SK-N-SH treated with all-trans-retinoic acid at 6 μM for 48 hours (cell line): ENCODE measurements at regions not wholly inside any gene's neighbourhood (a gene's known extent, or its start where the extent isn't known, plus 50 kb on each side); places are given as distances from the start of the nearest gene placed in this dataset.

Experiments used
- ATAC-seq: fragments of 200-7000 bp; cut with Tn5 transposase; 3 replicates; pipeline ENCODE4 v1.9.1; 2020; ENCODE audit warnings: mild to moderate bottlenecking, moderate library complexity
- ARNTL ChIP-seq: fragments of 450-650 bp; formaldehyde crosslinking; IDR thresholded peaks from 2 replicates; pipeline ENCODE4 v1.5.0; 2020; ENCODE audit warnings: low read depth, mild to moderate bottlenecking, moderate library complexity, borderline replicate concordance
- BACH2 ChIP-seq: fragments of 250-450 bp; sonication (Bioruptor Pico); IDR thresholded peaks from 2 replicates; pipeline ENCODE4 v1.9.0; 2021; ENCODE audit warnings: mild to moderate bottlenecking, borderline replicate concordance
- CSDC2 ChIP-seq: fragments of 250-450 bp; sonication (Bioruptor Pico); IDR thresholded peaks from 2 replicates; pipeline ENCODE4 v1.5.0; 2020; ENCODE audit warnings: mild to moderate bottlenecking, moderate library complexity
- ESRRG ChIP-seq: fragments of 250-450 bp; sonication (Bioruptor Pico); IDR thresholded peaks from 2 replicates; pipeline ENCODE4 v1.6.1; 2021; ENCODE audit warnings: mild to moderate bottlenecking
- GLIS3 ChIP-seq: fragments of 250-450 bp; sonication (Bioruptor Pico); IDR thresholded peaks from 2 replicates; pipeline ENCODE4 v1.5.0; 2020; ENCODE audit warnings: mild to moderate bottlenecking, moderate library complexity
- ISL1 ChIP-seq: fragments of 250-450 bp; sonication (Bioruptor Pico); IDR thresholded peaks from 2 replicates; pipeline ENCODE4 v2.1.2; 2022; ENCODE audit warnings: mild to moderate bottlenecking, moderate library complexity
- OSR1 ChIP-seq: fragments of 250-450 bp; sonication (Bioruptor Pico); IDR thresholded peaks from 2 replicates; pipeline ENCODE4 v1.8.0; 2022; ENCODE audit warnings: moderate library complexity, mild to moderate bottlenecking, inconsistent platforms
- PPARA ChIP-seq: fragments of 250-450 bp; sonication (Bioruptor Pico); IDR thresholded peaks from 2 replicates; pipeline ENCODE4 v1.5.0; 2020; ENCODE audit warnings: mild to moderate bottlenecking, borderline replicate concordance
- RARB ChIP-seq: fragments of 250-450 bp; sonication (Bioruptor Pico); IDR thresholded peaks from 2 replicates; pipeline ENCODE4 v1.8.0; 2021; ENCODE audit warnings: mild to moderate bottlenecking, moderate library complexity
- SNAI2 ChIP-seq: fragments of 250-450 bp; sonication (Bioruptor Pico); IDR thresholded peaks from 2 replicates; pipeline ENCODE4 v1.5.0; 2020; ENCODE audit warnings: mild to moderate bottlenecking, moderate library complexity
- TCF4 ChIP-seq: fragments of 250-450 bp; sonication (Bioruptor Pico); IDR thresholded peaks from 2 replicates; pipeline ENCODE4 v1.8.0; 2021; ENCODE audit warnings: mild to moderate bottlenecking, moderate library complexity, borderline replicate concordance
- TOX ChIP-seq: fragments of 250-450 bp; sonication (Bioruptor Pico); IDR thresholded peaks from 2 replicates; pipeline ENCODE4 v1.8.0; 2021; ENCODE audit warnings: mild to moderate bottlenecking, moderate library complexity, borderline replicate concordance
- ZC3H10 ChIP-seq: fragments of 250-450 bp; sonication (Bioruptor Pico); IDR thresholded peaks from 2 replicates; pipeline ENCODE4 v1.5.1; 2021; ENCODE audit warnings: mild to moderate bottlenecking, moderate library complexity
- ZFP3 ChIP-seq: fragments of 250-450 bp; sonication (Bioruptor Pico); IDR thresholded peaks from 2 replicates; pipeline ENCODE4 v1.5.0; 2020; ENCODE audit warnings: mild to moderate bottlenecking, moderate library complexity
- ZFP30 ChIP-seq: fragments of 450-650 bp; formaldehyde crosslinking; IDR thresholded peaks from 2 replicates; pipeline ENCODE4 v1.5.0; 2022; ENCODE audit warnings: mild to moderate bottlenecking, moderate library complexity
- ZNF565 ChIP-seq: fragments of 450-650 bp; formaldehyde crosslinking; conservative IDR thresholded peaks from 2 replicates; pipeline ENCODE4 v1.5.0; 2020; ENCODE audit warnings: low read depth, mild to moderate bottlenecking, moderate library complexity
- ZNF8 ChIP-seq: fragments of 450-650 bp; formaldehyde crosslinking; IDR thresholded peaks from 2 replicates; pipeline ENCODE4 v1.5.0; 2020; ENCODE audit warnings: mild to moderate bottlenecking, moderate library complexity
- TF ChIP-seq, protein P1 (sequence below): fragments of 250-450 bp; sonication (Bioruptor Pico); IDR thresholded peaks from 2 replicates; pipeline ENCODE4 v1.5.1; 2021; ENCODE audit warnings: mild to moderate bottlenecking, moderate library complexity
- TF ChIP-seq, protein P2 (sequence below): fragments of 250-450 bp; sonication (Bioruptor Pico); IDR thresholded peaks from 2 replicates; pipeline ENCODE4 v1.8.0; 2020; ENCODE audit warnings: mild to moderate bottlenecking, moderate library complexity, borderline replicate concordance
- TF ChIP-seq, protein P3 (sequence below): fragments of 250-450 bp; sonication (Bioruptor Pico); IDR thresholded peaks from 2 replicates; pipeline ENCODE4 v1.5.0; 2020; ENCODE audit warnings: mild to moderate bottlenecking, moderate library complexity
- TF ChIP-seq, protein P4 (sequence below): fragments of 250-450 bp; sonication (Bioruptor Pico); IDR thresholded peaks from 2 replicates; pipeline ENCODE4 v1.8.0; 2021; ENCODE audit warnings: low read depth, mild to moderate bottlenecking, moderate library complexity, borderline replicate concordance
- TF ChIP-seq, protein P5 (sequence below): fragments of 250-450 bp; sonication (Bioruptor Pico); IDR thresholded peaks from 2 replicates; pipeline ENCODE4 v1.5.1; 2020; ENCODE audit warnings: low read depth, mild to moderate bottlenecking, moderate library complexity

DNA sequence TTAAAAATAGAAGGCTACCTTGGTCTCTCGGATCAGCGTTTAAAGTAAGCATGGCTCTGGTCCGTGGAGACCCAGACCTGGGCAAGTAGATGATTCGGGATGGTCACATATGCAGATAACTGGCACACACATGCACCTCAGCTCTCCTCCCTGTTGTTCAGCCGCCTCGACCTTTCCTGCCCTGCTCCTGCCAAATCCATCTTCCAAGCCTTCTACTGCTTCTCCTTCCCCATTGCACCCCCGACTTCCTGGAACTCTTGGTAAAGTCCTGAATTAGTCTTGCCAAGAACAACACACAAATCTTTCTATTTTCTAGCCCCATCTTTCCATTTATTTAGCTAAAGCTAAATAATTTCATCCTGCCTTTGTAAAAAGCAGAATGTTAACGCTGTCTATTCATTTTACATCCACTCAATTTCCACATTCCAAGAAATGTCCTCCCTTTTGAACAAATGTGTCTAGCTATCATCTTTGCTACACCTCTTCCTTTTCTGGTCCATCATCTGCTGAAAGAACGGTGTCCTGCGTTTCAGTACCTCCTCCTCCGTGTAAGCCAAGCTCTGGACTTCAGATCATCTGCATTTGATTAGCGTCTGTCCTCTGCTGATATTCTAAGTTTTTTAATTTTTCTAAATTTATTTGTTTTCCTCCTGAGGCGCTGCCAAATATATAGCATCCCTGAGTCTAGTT is 92.5 kb downstream of the ZIC5 start:
- TF ChIP-seq TOX (no peak), PPARA (no peak), ZFP3 (CRISPR knock-in tag) (no peak), SNAI2 (CRISPR knock-in tag) (no peak), ZNF565 (CRISPR knock-in tag) (no peak), OSR1 (no peak), BACH2 (CRISPR knock-in tag) (no peak), CSDC2 (CRISPR knock-in tag) (no peak), ZNF8 (CRISPR knock-in tag) (no peak), GLIS3 (no peak), ISL1 (CRISPR knock-in tag) (no peak), ZC3H10 (CRISPR knock-in tag) (no peak), RARB (CRISPR knock-in tag) (no peak)
- TF ChIP-seq, protein P1, sequence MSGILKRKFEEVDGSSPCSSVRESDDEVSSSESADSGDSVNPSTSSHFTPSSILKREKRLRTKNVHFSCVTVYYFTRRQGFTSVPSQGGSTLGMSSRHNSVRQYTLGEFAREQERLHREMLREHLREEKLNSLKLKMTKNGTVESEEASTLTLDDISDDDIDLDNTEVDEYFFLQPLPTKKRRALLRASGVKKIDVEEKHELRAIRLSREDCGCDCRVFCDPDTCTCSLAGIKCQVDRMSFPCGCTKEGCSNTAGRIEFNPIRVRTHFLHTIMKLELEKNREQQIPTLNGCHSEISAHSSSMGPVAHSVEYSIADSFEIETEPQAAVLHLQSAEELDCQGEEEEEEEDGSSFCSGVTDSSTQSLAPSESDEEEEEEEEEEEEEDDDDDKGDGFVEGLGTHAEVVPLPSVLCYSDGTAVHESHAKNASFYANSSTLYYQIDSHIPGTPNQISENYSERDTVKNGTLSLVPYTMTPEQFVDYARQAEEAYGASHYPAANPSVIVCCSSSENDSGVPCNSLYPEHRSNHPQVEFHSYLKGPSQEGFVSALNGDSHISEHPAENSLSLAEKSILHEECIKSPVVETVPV (CRISPR knock-in tag): no peak
- TF ChIP-seq, protein P2, sequence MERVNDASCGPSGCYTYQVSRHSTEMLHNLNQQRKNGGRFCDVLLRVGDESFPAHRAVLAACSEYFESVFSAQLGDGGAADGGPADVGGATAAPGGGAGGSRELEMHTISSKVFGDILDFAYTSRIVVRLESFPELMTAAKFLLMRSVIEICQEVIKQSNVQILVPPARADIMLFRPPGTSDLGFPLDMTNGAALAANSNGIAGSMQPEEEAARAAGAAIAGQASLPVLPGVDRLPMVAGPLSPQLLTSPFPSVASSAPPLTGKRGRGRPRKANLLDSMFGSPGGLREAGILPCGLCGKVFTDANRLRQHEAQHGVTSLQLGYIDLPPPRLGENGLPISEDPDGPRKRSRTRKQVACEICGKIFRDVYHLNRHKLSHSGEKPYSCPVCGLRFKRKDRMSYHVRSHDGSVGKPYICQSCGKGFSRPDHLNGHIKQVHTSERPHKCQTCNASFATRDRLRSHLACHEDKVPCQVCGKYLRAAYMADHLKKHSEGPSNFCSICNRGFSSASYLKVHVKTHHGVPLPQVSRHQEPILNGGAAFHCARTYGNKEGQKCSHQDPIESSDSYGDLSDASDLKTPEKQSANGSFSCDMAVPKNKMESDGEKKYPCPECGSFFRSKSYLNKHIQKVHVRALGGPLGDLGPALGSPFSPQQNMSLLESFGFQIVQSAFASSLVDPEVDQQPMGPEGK (CRISPR knock-in tag): no peak
- TF ChIP-seq, protein P3, sequence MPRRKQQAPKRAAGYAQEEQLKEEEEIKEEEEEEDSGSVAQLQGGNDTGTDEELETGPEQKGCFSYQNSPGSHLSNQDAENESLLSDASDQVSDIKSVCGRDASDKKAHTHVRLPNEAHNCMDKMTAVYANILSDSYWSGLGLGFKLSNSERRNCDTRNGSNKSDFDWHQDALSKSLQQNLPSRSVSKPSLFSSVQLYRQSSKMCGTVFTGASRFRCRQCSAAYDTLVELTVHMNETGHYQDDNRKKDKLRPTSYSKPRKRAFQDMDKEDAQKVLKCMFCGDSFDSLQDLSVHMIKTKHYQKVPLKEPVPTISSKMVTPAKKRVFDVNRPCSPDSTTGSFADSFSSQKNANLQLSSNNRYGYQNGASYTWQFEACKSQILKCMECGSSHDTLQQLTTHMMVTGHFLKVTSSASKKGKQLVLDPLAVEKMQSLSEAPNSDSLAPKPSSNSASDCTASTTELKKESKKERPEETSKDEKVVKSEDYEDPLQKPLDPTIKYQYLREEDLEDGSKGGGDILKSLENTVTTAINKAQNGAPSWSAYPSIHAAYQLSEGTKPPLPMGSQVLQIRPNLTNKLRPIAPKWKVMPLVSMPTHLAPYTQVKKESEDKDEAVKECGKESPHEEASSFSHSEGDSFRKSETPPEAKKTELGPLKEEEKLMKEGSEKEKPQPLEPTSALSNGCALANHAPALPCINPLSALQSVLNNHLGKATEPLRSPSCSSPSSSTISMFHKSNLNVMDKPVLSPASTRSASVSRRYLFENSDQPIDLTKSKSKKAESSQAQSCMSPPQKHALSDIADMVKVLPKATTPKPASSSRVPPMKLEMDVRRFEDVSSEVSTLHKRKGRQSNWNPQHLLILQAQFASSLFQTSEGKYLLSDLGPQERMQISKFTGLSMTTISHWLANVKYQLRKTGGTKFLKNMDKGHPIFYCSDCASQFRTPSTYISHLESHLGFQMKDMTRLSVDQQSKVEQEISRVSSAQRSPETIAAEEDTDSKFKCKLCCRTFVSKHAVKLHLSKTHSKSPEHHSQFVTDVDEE (CRISPR knock-in tag): no peak

DNA sequence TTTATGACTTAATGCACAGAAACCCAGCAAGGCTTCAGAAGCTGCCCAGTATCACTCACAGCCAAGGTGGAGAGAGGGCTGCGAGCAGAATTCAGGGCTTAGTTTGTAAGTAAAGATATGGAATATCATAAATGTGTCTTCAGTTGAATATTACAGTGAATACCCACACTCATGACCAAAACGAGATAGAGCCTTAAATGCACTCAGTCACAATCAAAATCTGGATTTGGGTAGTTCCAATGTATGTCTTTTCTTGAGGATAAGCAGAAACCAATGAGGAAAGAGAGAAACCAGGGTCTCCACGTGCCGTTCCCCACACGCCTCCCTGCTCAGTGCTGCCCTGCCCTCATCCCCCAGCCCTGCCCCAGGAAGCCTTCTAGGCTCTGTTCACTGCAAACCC is 94.9 kb downstream of the ZIC5 start:
- TF ChIP-seq, protein P3 (CRISPR knock-in tag): no peak
- TF ChIP-seq ZFP30 (CRISPR knock-in tag): no peak
- no peak for TF ChIP-seq GLIS3
- no peak for TF ChIP-seq SNAI2 (CRISPR knock-in tag)
- no peak for TF ChIP-seq PPARA
- TF ChIP-seq, protein P4, sequence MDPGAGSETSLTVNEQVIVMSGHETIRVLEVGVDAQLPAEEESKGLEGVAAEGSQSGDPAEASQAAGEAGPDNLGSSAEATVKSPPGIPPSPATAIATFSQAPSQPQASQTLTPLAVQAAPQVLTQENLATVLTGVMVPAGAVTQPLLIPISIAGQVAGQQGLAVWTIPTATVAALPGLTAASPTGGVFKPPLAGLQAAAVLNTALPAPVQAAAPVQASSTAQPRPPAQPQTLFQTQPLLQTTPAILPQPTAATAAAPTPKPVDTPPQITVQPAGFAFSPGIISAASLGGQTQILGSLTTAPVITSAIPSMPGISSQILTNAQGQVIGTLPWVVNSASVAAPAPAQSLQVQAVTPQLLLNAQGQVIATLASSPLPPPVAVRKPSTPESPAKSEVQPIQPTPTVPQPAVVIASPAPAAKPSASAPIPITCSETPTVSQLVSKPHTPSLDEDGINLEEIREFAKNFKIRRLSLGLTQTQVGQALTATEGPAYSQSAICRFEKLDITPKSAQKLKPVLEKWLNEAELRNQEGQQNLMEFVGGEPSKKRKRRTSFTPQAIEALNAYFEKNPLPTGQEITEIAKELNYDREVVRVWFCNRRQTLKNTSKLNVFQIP: no peak
- TF ChIP-seq, all 23 proteins: peak for 0
- no peak for ATAC-seq

More for the DNA sequence above, 92.5 kb downstream of the ZIC5 start:
- ATAC-seq: no peak

DNA sequence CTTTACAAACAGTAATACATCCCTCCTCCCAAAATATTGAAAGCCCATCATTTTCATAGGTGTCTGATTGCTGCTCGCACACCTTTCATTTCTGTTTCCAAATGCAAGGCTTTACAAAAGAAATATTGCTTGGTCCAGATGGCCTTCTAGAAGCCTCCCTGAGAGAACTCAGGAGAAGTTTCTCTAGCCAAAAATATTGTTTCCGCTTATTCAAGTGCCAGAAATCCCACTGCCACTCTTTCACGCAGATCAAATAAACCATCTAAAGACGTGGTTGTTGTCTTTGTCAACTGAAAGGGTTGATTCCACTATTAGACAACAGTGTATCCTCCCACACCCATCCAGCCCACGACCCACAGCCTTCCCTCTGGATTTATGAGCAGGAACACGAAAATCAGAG is 96.2 kb downstream of the ZIC5 start:
- no peak for TF ChIP-seq SNAI2 (CRISPR knock-in tag)
- TF ChIP-seq TCF4 (CRISPR knock-in tag): no peak
- TF ChIP-seq ZNF8 (CRISPR knock-in tag): no peak
- TF ChIP-seq ARNTL (CRISPR knock-in tag): no peak
- no peak for TF ChIP-seq ESRRG (CRISPR knock-in tag)
- no peak for TF ChIP-seq ZNF565 (CRISPR knock-in tag)
- no peak for TF ChIP-seq RARB (CRISPR knock-in tag)
- no peak for TF ChIP-seq PPARA
- TF ChIP-seq, protein P5, sequence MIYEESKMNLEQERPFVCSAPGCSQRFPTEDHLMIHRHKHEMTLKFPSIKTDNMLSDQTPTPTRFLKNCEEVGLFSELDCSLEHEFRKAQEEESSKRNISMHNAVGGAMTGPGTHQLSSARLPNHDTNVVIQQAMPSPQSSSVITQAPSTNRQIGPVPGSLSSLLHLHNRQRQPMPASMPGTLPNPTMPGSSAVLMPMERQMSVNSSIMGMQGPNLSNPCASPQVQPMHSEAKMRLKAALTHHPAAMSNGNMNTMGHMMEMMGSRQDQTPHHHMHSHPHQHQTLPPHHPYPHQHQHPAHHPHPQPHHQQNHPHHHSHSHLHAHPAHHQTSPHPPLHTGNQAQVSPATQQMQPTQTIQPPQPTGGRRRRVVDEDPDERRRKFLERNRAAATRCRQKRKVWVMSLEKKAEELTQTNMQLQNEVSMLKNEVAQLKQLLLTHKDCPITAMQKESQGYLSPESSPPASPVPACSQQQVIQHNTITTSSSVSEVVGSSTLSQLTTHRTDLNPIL: no peak
- TF ChIP-seq OSR1: no peak
- no peak for TF ChIP-seq TOX
- TF ChIP-seq ZC3H10 (CRISPR knock-in tag): no peak
- no peak for ATAC-seq
